ENCODE measurements at regions not wholly inside any gene's neighbourhood (a gene's known extent, or its start where the extent isn't known, plus 50 kb on each side); places are given as distances from the start of the nearest gene placed in this dataset.

DNA sequence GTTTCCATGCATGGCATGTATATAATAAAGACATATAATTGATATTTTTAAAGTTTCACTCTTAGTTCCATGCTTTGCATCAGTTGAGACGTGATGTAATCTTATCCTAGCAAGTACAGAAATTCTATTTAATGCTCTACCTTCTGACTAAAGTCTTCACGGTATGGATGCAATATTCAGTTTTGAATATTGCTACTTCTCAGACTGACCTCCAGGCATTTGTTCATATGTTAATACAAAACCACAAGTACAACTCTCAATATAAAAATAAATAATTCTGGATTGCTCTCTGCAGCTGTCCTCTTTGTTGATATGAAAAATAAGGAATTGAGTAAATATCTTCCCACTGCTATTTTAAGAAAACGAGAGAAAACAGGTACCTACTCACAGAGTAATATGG is 309.8 kb upstream of the HAND2 start:
- DNase-seq: no peak
- intact Hi-C loops (cut with DNase I): no loop called here
- H3K4me3 ChIP-seq: no peak overlapping the region

GRCh38 chr4:173837517-173837916 is 307.5 kb upstream of the HAND2 start:
- ATAC-seq (no peak), DNase-seq (no peak)
- no peak overlapping the region for H3K27ac ChIP-seq
- no peak overlapping the region for H3K4me3 ChIP-seq
- H3K27me3 ChIP-seq: no peaks in the 10 kb centered on the region
- intact Hi-C loops (cut with DNase I): no loop called here
- H3K36me3 ChIP-seq: no peaks in the 10 kb centered on the region
- H3K9me3 ChIP-seq: no peaks in the 10 kb centered on the region
- no peaks in the 10 kb centered on the region for H3K4me1 ChIP-seq
- no peak for TF ChIP-seq CTCF (IDR thresholded peaks at IDR 0.05)

More for the DNA sequence above, 309.8 kb upstream of the HAND2 start:
- no peaks in the 10 kb centered on the region for H3K4me1 ChIP-seq
- no peaks in the 10 kb centered on the region for H3K36me3 ChIP-seq
- H3K9me3 ChIP-seq: no peaks in the 10 kb centered on the region
- H3K27ac ChIP-seq: no peak overlapping the region
- no peak for TF ChIP-seq CTCF (IDR thresholded peaks at IDR 0.05)
- H3K27me3 ChIP-seq: no peaks in the 10 kb centered on the region
- no peak for ATAC-seq

- H3K36me3 ChIP-seq: no peaks in the 10 kb centered on the region
- H3K27me3 ChIP-seq: no peaks in the 10 kb centered on the region
- H3K4me1 ChIP-seq: no peaks in the 10 kb centered on the region
- intact Hi-C loops (cut with DNase I): no loop called here
- H3K27ac ChIP-seq: no peak overlapping the region
- H3K4me3 ChIP-seq: no peak overlapping the region
- H3K9me3 ChIP-seq: no peaks in the 10 kb centered on the region
- TF ChIP-seq CTCF (IDR thresholded peaks at IDR 0.05): no peak
- no peak for DNase-seq
- ATAC-seq: no peak
These were observed 305.9 kb upstream of the HAND2 start for GRCh38 chr4:173835903-173836302.

DNA sequence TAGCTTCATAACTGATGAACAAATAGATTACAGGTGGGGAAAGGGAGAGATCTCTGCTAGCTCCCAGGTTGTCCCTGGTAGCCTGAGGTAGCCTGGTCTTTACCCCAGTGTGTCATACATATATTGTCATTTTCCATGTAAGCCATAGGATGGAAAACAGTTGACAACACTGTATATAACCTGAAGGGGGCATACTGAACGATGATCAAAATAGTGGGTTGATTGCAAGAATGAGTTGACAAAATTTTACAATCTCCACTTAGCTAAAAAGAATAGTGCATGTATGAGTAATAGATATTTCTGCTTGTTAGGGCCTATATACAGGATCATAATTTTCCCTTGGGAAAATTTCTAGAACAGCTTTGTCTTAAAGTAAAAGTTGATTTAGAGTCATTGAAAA is 304.1 kb upstream of the HAND2 start:
- H3K36me3 ChIP-seq: no peaks in the 10 kb centered on the region
- H3K4me1 ChIP-seq: no peaks in the 10 kb centered on the region
- TF ChIP-seq CTCF (IDR thresholded peaks at IDR 0.05): no peak
- H3K9me3 ChIP-seq: no peaks in the 10 kb centered on the region
- no peak overlapping the region for H3K27ac ChIP-seq
- DNase-seq (no peak), ATAC-seq (no peak)
- intact Hi-C loops (cut with DNase I): no loop called here
- no peaks in the 10 kb centered on the region for H3K27me3 ChIP-seq
- no peak overlapping the region for H3K4me3 ChIP-seq

- peak; percentile 68 for ATAC-seq
- no peak for DNase-seq
These were observed 299.5 kb upstream of the HAND2 start for GRCh38 chr4:173829565-173829964.

More at GRCh38 chr4:173829565-173829964, 299.5 kb upstream of the HAND2 start:
- Histone ChIP-seq H3K27me3 (no peaks in the 10 kb centered on the region), H3K4me1 (no peaks in the 10 kb centered on the region), H3K4me3 (no peak overlapping the region), H3K9me3 (no peaks in the 10 kb centered on the region), H3K36me3 (no peaks in the 10 kb centered on the region), H3K27ac (no peak overlapping the region)
- TF ChIP-seq CTCF (IDR thresholded peaks at IDR 0.05): no peak
- intact Hi-C loops (cut with DNase I): no loop called here
